ENCODE measurements at regions not wholly inside any gene's neighbourhood (a gene's known extent, or its start where the extent isn't known, plus 50 kb on each side); places are given as distances from the start of the nearest gene placed in this dataset.

GRCh38 chr6:140090871-140091270 is 716.4 kb upstream of the CITED2 start:
- no peak overlapping the region for H3K27ac ChIP-seq
- no peak overlapping the region for H3K4me3 ChIP-seq
- no peaks in the 10 kb centered on the region for H3F3A ChIP-seq (ENCODE audit: low read depth)
- Mint-ChIP-seq H3K36me3 (peaks cover 9% of the 10 kb centered on the region), H3K27me3 (ENCODE audit: insufficient read depth, low read depth) (peaks cover 5% of the 10 kb centered on the region), H3K9me3 (peaks cover 16% of the 10 kb centered on the region), H3K4me1 (peaks cover 18% of the 10 kb centered on the region), H3K27ac (no peak overlapping the region), H3K4me3 (no peak overlapping the region)
- no peaks in the 10 kb centered on the region for H3K36me3 ChIP-seq
- H3K27me3 ChIP-seq, result no peaks in the 10 kb centered on the region
- no peak overlapping the region for H2AFZ ChIP-seq (replicated peaks)
- H3K79me2 ChIP-seq (ENCODE audit: low read depth), result no peaks in the 10 kb centered on the region
- H3K9me3 ChIP-seq (ENCODE audit: low read depth), result no peaks in the 10 kb centered on the region
- H3K9ac ChIP-seq, result no peak overlapping the region
- H3K4me1 ChIP-seq, result peaks cover 16% of the 10 kb centered on the region
- no peak for DNase-seq (ENCODE audit: low spot score)
- H3K4me2 ChIP-seq, result no peak overlapping the region
- TF ChIP-seq CTCF (IDR thresholded peaks at IDR 0.05) (no peak), EZH2 (IDR thresholded peaks at IDR 0.05) (no peak), EZH2phosphoT487 (IDR thresholded peaks at IDR 0.05) (no peak)
- H4K20me1 ChIP-seq (ENCODE audit: low read depth), result no peaks in the 10 kb centered on the region

GRCh38 chr6:140083375-140083774 is 708.9 kb upstream of the CITED2 start:
- no peaks in the 10 kb centered on the region for H4K20me1 ChIP-seq (ENCODE audit: low read depth)

GRCh38 chr6:140082867-140083297 is 708.4 kb upstream of the CITED2 start:
- H3K9me3 ChIP-seq (ENCODE audit: low read depth), result no peaks in the 10 kb centered on the region
- peaks cover 19% of the 10 kb centered on the region for H3K4me1 Mint-ChIP-seq
- no peak overlapping the region for H2AFZ ChIP-seq (replicated peaks)
- H3K9ac ChIP-seq, result no peak overlapping the region
- H3K79me2 ChIP-seq (ENCODE audit: low read depth), result no peaks in the 10 kb centered on the region
- H3K27me3 Mint-ChIP-seq (ENCODE audit: insufficient read depth, low read depth), result no peaks in the 10 kb centered on the region
- H3K4me2 ChIP-seq, result no peak overlapping the region
- no peak overlapping the region for H3K27ac Mint-ChIP-seq
- no peaks in the 10 kb centered on the region for H3K36me3 ChIP-seq
- H3K27me3 ChIP-seq, result no peaks in the 10 kb centered on the region
- H3F3A ChIP-seq (ENCODE audit: low read depth), result no peaks in the 10 kb centered on the region
- no peak overlapping the region for H3K4me3 ChIP-seq
- H4K20me1 ChIP-seq (ENCODE audit: low read depth), result no peaks in the 10 kb centered on the region
- H3K4me3 Mint-ChIP-seq, result no peak overlapping the region
- no peaks in the 10 kb centered on the region for H3K4me1 ChIP-seq
- TF ChIP-seq EZH2phosphoT487 (IDR thresholded peaks at IDR 0.05), result no peak
- no peak for TF ChIP-seq CTCF (IDR thresholded peaks at IDR 0.05)
- TF ChIP-seq EZH2 (IDR thresholded peaks at IDR 0.05), result no peak
- H3K36me3 Mint-ChIP-seq, result peaks cover 3% of the 10 kb centered on the region
- DNase-seq (ENCODE audit: low spot score), result no peak
- no peak overlapping the region for H3K27ac ChIP-seq
- H3K9me3 Mint-ChIP-seq, result peaks cover 6% of the 10 kb centered on the region

More at GRCh38 chr6:140083375-140083774, 708.9 kb upstream of the CITED2 start:
- peaks cover 6% of the 10 kb centered on the region for H3K9me3 Mint-ChIP-seq
- Histone ChIP-seq H3F3A (ENCODE audit: low read depth) (no peaks in the 10 kb centered on the region), H3K9me3 (ENCODE audit: low read depth) (no peaks in the 10 kb centered on the region), H3K79me2 (ENCODE audit: low read depth) (no peaks in the 10 kb centered on the region), H3K27me3 (no peaks in the 10 kb centered on the region), H3K27ac (no peak overlapping the region), H3K9ac (no peak overlapping the region), H3K4me2 (no peak overlapping the region), H3K4me3 (no peak overlapping the region), H2AFZ (replicated peaks) (no peak overlapping the region), H3K4me1 (no peaks in the 10 kb centered on the region), H3K36me3 (no peaks in the 10 kb centered on the region)
- no peak for DNase-seq (ENCODE audit: low spot score)
- no peak overlapping the region for H3K4me3 Mint-ChIP-seq
- H3K27me3 Mint-ChIP-seq (ENCODE audit: insufficient read depth, low read depth), result no peaks in the 10 kb centered on the region
- no peak for TF ChIP-seq CTCF (IDR thresholded peaks at IDR 0.05)
- no peak for TF ChIP-seq EZH2phosphoT487 (IDR thresholded peaks at IDR 0.05)
- TF ChIP-seq EZH2 (IDR thresholded peaks at IDR 0.05), result no peak
- peaks cover 15% of the 10 kb centered on the region for H3K4me1 Mint-ChIP-seq
- H3K36me3 Mint-ChIP-seq, result peaks cover 4% of the 10 kb centered on the region
- H3K27ac Mint-ChIP-seq, result no peak overlapping the region
